ENCODE measurements at regions not wholly inside any gene's neighbourhood (a gene's known extent, or its start where the extent isn't known, plus 50 kb on each side); places are given as distances from the start of the nearest gene placed in this dataset.

DNA sequence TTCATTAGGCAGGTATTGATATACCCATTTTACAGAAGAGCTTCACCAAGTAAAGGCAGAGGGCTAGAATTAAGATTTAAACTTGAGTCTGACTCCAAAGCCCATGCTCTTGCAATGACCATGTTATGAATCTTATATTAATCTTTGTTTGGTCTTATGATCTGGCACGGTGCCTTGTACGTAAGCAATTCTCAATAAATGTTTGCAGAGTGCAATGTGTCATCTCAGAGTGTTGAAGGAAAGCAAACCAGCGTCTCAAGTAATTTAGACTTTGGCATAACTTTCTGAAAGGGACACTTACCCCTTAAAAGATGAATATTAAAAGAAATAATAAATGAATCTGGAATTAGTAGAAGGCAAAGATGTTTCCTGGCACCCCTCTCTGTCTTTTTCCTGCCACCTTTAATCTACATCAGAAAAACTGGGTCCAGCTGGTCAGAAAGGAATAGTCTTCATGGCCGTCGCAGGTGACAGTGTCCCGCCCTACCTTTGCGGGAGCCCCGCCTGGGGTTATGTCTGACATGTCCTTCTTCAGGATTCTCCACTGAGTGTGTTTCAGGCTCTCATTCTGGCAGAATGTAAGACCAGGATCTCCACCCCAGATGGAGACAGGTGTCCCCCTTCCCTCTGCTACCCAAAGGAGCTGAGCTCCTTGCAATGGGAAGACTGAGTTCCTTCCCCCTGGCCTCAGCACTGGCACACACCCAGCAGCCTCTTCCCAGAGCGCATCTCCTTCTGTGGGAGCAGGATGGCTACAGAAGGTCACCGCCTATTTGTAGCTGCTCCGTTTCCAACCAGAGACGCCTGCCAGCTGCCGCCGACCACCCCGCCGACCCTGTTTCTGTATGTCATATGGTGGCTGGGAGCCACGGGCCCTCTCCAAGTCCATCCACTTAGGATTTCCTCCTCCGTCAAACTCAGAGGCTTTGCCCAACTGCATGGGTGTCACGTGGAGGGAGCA lies 266.3 kb upstream of the ECI2 start:
- no peak for TF ChIP-seq POLR2A (IDR thresholded peaks at IDR 0.05)
- TF ChIP-seq, protein P1, sequence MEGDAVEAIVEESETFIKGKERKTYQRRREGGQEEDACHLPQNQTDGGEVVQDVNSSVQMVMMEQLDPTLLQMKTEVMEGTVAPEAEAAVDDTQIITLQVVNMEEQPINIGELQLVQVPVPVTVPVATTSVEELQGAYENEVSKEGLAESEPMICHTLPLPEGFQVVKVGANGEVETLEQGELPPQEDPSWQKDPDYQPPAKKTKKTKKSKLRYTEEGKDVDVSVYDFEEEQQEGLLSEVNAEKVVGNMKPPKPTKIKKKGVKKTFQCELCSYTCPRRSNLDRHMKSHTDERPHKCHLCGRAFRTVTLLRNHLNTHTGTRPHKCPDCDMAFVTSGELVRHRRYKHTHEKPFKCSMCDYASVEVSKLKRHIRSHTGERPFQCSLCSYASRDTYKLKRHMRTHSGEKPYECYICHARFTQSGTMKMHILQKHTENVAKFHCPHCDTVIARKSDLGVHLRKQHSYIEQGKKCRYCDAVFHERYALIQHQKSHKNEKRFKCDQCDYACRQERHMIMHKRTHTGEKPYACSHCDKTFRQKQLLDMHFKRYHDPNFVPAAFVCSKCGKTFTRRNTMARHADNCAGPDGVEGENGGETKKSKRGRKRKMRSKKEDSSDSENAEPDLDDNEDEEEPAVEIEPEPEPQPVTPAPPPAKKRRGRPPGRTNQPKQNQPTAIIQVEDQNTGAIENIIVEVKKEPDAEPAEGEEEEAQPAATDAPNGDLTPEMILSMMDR (IDR thresholded peaks at IDR 0.05): no peak
- H3K27me3 ChIP-seq: no peaks in the 10 kb centered on the region
- DNase-seq: no peak
- H3K4me1 ChIP-seq: peaks cover 23 to 28% of the 10 kb centered on the region in 2 donors
- no peak overlapping the region for H3K4me3 ChIP-seq (replicated peaks in 1 of 3)
- no peaks in the 10 kb centered on the region for H3K36me3 ChIP-seq
- intact Hi-C loops (cut with DNase I): no loop called here
- H3K27ac ChIP-seq: no peak overlapping the region
- H3K9me3 ChIP-seq: no peaks in the 10 kb centered on the region
- 71 to 81% methylated on average over 19 of the region's 19 CpGs for whole genome bisulfite sequencing, 2 donors

DNA sequence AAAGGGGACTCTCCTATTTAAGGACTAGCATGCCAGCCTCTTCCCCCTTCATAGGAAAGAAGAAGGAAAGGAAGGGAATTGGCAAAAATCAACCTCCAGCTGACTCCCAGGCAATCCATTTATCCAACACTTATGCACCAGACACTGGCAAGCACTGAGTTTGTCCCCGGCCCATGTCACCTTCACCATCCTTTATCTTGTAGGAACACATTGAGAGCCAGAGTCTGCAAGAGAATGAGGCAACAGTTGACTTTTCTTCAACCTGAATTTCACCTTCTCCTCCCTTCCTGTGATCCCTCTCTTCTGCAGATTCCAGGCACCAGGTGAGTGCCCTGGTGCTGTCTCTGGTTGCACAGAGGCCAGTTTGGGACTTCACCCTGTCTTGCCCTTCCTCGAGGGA lies 264.3 kb upstream of the ECI2 start:
- WGBS, 2 donors: 78 to 80% methylated on average over 2 of the region's 2 CpGs
- H3K4me1 ChIP-seq: peaks cover 23 to 28% of the 10 kb centered on the region in 2 donors
- H3K4me3 ChIP-seq (replicated peaks in 1 of 3): no peak overlapping the region
- no peaks in the 10 kb centered on the region for H3K9me3 ChIP-seq
- H3K27me3 ChIP-seq: no peaks in the 10 kb centered on the region
- no peak for DNase-seq
- TF ChIP-seq, protein P1 (IDR thresholded peaks at IDR 0.05): no peak
- TF ChIP-seq POLR2A (IDR thresholded peaks at IDR 0.05): no peak
- H3K27ac ChIP-seq: no peak overlapping the region
- intact Hi-C loops (cut with DNase I): no loop called here
- no peaks in the 10 kb centered on the region for H3K36me3 ChIP-seq

DNA sequence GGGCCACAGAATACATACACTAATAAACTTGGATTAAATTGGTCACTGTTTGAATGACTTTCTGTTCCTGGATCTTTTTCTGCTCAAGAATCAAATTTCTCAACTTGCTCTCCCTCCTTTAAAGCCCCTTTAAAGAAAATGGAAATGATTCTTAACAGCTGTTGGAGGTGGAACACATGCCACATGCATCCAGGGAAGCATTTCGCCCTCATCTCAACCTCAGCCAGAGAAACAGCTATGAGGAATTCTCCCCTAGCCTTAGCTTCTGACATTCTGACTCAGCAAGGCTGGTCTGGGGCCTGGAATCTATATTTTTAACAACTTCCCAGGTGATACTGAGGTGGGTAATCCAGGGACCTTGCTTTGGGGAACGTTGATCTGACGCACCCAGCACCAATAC lies 263.4 kb upstream of the ECI2 start:
- H3K27ac ChIP-seq: no peak overlapping the region
- H3K4me1 ChIP-seq: peaks cover 17 to 23% of the 10 kb centered on the region in 2 donors
- no peaks in the 10 kb centered on the region for H3K9me3 ChIP-seq
- no peak overlapping the region for H3K4me3 ChIP-seq (replicated peaks in 1 of 3)
- WGBS, 2 donors: 91 to 96% methylated on average over 3 of the region's 3 CpGs
- H3K36me3 ChIP-seq: no peaks in the 10 kb centered on the region
- intact Hi-C loops (cut with DNase I): no loop called here
- no peaks in the 10 kb centered on the region for H3K27me3 ChIP-seq
- no peak for DNase-seq
- no peak for TF ChIP-seq POLR2A (IDR thresholded peaks at IDR 0.05)
- TF ChIP-seq, protein P1 (IDR thresholded peaks at IDR 0.05): no peak

DNA sequence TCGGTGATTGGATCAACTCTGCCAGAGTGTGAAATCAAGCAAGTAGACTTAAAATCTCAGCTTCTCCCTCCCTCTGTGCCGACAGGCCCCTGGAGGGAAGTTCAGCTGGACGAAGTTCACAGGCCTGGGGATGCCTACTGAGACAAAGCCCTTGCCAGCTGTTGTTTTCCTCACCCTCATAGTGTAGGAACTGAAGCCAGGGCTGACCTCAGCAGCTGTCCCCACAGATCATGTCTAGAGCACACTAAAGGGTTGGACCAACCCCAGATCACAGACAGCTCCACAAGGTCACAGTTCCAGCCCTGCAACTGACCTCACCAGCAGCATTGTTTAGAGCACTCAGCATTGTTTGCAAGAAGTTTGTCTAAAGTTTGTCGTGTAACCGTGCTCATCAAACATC lies 261.9 kb upstream of the ECI2 start:
- no peak overlapping the region for H3K4me3 ChIP-seq (replicated peaks in 1 of 3)
- DNase-seq: no peak
- no peaks in the 10 kb centered on the region for H3K36me3 ChIP-seq
- no peaks in the 10 kb centered on the region for H3K9me3 ChIP-seq
- H3K27me3 ChIP-seq: no peaks in the 10 kb centered on the region
- TF ChIP-seq, protein P1 (IDR thresholded peaks at IDR 0.05): no peak
- TF ChIP-seq POLR2A (IDR thresholded peaks at IDR 0.05): no peak
- H3K27ac ChIP-seq: no peak overlapping the region
- WGBS, 2 donors: 79 to 84% methylated on average over 5 of the region's 5 CpGs
- H3K4me1 ChIP-seq: peaks cover 2 to 8% of the 10 kb centered on the region in 2 donors
- intact Hi-C loops (cut with DNase I): no loop called here

GRCh38 chr6:4396044-4396443 lies 260.7 kb upstream of the ECI2 start:
- no peak overlapping the region for H3K27ac ChIP-seq
- no peak for DNase-seq
- H3K4me1 ChIP-seq: no peaks in the 10 kb centered on the region
- WGBS, 2 donors: 86 to 87% methylated on average over 2 of the region's 2 CpGs
- H3K4me3 ChIP-seq (replicated peaks in 1 of 3): no peak overlapping the region
- TF ChIP-seq, protein P1 (IDR thresholded peaks at IDR 0.05): no peak
- TF ChIP-seq POLR2A (IDR thresholded peaks at IDR 0.05): no peak
- intact Hi-C loops (cut with DNase I): no loop called here
- H3K9me3 ChIP-seq: no peaks in the 10 kb centered on the region
- no peaks in the 10 kb centered on the region for H3K36me3 ChIP-seq
- H3K27me3 ChIP-seq: no peaks in the 10 kb centered on the region
